ENCODE measurements at regions not wholly inside any gene's neighbourhood (a gene's known extent, or its start where the extent isn't known, plus 50 kb on each side); places are given as distances from the start of the nearest gene placed in this dataset.

- no peak for TF ChIP-seq FOXM1 (IDR thresholded peaks at IDR 0.05; ENCODE audit: low read depth, low read length)
- TF ChIP-seq, protein P1, sequence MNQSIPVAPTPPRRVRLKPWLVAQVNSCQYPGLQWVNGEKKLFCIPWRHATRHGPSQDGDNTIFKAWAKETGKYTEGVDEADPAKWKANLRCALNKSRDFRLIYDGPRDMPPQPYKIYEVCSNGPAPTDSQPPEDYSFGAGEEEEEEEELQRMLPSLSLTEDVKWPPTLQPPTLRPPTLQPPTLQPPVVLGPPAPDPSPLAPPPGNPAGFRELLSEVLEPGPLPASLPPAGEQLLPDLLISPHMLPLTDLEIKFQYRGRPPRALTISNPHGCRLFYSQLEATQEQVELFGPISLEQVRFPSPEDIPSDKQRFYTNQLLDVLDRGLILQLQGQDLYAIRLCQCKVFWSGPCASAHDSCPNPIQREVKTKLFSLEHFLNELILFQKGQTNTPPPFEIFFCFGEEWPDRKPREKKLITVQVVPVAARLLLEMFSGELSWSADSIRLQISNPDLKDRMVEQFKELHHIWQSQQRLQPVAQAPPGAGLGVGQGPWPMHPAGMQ (IDR thresholded peaks at IDR 0.05; ENCODE audit: borderline replicate concordance), result no peak
- no peak for TF ChIP-seq RFX5 (IDR thresholded peaks at IDR 0.05; ENCODE audit: low read depth, low read length)
- no peak for TF ChIP-seq PAX5 (IDR thresholded peaks at IDR 0.05; ENCODE audit: borderline replicate concordance, low read depth, low read length)
- TF ChIP-seq, protein P2, sequence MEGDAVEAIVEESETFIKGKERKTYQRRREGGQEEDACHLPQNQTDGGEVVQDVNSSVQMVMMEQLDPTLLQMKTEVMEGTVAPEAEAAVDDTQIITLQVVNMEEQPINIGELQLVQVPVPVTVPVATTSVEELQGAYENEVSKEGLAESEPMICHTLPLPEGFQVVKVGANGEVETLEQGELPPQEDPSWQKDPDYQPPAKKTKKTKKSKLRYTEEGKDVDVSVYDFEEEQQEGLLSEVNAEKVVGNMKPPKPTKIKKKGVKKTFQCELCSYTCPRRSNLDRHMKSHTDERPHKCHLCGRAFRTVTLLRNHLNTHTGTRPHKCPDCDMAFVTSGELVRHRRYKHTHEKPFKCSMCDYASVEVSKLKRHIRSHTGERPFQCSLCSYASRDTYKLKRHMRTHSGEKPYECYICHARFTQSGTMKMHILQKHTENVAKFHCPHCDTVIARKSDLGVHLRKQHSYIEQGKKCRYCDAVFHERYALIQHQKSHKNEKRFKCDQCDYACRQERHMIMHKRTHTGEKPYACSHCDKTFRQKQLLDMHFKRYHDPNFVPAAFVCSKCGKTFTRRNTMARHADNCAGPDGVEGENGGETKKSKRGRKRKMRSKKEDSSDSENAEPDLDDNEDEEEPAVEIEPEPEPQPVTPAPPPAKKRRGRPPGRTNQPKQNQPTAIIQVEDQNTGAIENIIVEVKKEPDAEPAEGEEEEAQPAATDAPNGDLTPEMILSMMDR (IDR thresholded peaks at IDR 0.05 in 2 of 3, conservative IDR thresholded peaks at IDR 0.05 in 1 of 3; ENCODE audit: control insufficient read depth in 2 of 3, extremely low read depth in 1 of 3, insufficient read depth in 1 of 3, low read depth in 3 of 3, low read length in 3 of 3), result no peak
- TF ChIP-seq EP300 (IDR thresholded peaks at IDR 0.05; ENCODE audit: borderline replicate concordance in 1 of 2, control insufficient read depth in 1 of 2, low read depth in 2 of 2, low read length in 2 of 2), result no peak
- TF ChIP-seq USF1 (IDR thresholded peaks at IDR 0.05; ENCODE audit: borderline replicate concordance, extremely low read length, insufficient read depth, low read depth, low read length), result no peak
- no peak for TF ChIP-seq MXI1 (IDR thresholded peaks at IDR 0.05; ENCODE audit: low read depth, low read length)
- no peak for TF ChIP-seq POLR2A (IDR thresholded peaks at IDR 0.05; ENCODE audit: low read depth, low read length)
- TF ChIP-seq ZNF24 (IDR thresholded peaks at IDR 0.05), result no peak
- TF ChIP-seq JUND (IDR thresholded peaks at IDR 0.05; ENCODE audit: low read depth, low read length), result no peak
- TF ChIP-seq NR2C1 (IDR thresholded peaks at IDR 0.05), result no peak
- TF ChIP-seq NFYB (IDR thresholded peaks at IDR 0.05; ENCODE audit: insufficient read depth, low read depth, low read length), result no peak
- TF ChIP-seq CHD1 (IDR thresholded peaks at IDR 0.05; ENCODE audit: low read depth, low read length), result no peak
These were observed 140.8 kb upstream of the BDNF start for GRCh38 chr11:27841023-27841422.
